A673 (cell line): ENCODE measurements at regions not wholly inside any gene's neighbourhood (a gene's known extent, or its start where the extent isn't known, plus 50 kb on each side); places are given as distances from the start of the nearest gene placed in this dataset.

Experiments
- BruUV-seq: library from RNA; stranded (reverse); fragments of 400-500 nt; replicated peaks from 2 replicates; lab custom pipeline; 2021; lab: Mats Ljungman, UMichigan
- CTCF ChIA-PET: fragments of 300-600 bp; sonication (Branson Sonifier 250); formaldehyde crosslinking; loops from one replicate; lab custom pipeline; 2022; ENCODE audit warnings: antibody characterized with exemption; lab: Charles Lee
- POLR2A ChIA-PET: fragments of 300-600 bp; sonication (Branson Sonifier 250); formaldehyde crosslinking; loops from one replicate; lab custom pipeline; 2022; ENCODE audit warnings: antibody characterized with exemption; ENCODE audit not compliant: low non-redundant PET; lab: Charles Lee
- DNase-seq: peaks from one replicate; pipeline ENCODE4 v3.0.0-alpha.2; 2015; ENCODE audit warnings: low spot score
- H3K27ac ChIP-seq: fragments of 200-600 bp; sonication (generic); 2 replicates; pipeline ENCODE4 v1.5.1; 2016; ENCODE audit warnings: mixed run types, low read depth, mild to moderate bottlenecking, mixed read lengths, antibody characterized with exemption, low read length; ENCODE audit not compliant: poor library complexity, severe bottlenecking
- H3K27me3 ChIP-seq: fragments of 200-600 bp; sonication (generic); replicated peaks from 2 replicates; pipeline ENCODE4 v1.6.1; 2017; ENCODE audit warnings: mixed run types, low read depth, mild to moderate bottlenecking, mixed read lengths, antibody characterized with exemption, low read length; ENCODE audit not compliant: insufficient read depth, poor library complexity
- H3K36me3 ChIP-seq: fragments of 200-600 bp; sonication (generic); 2 replicates; pipeline ENCODE4 v1.6.1; 2016; ENCODE audit warnings: mixed run types, mild to moderate bottlenecking, mixed read lengths, antibody characterized with exemption, low read length; ENCODE audit not compliant: insufficient read depth, poor library complexity, severe bottlenecking
- H3K4me1 ChIP-seq: fragments of 200-600 bp; sonication (generic); 2 replicates; pipeline ENCODE4 v1.6.1; 2017; ENCODE audit warnings: mixed run types, mild to moderate bottlenecking, mixed read lengths, antibody characterized with exemption, low read length; ENCODE audit not compliant: insufficient read depth, poor library complexity, severe bottlenecking
- H3K4me3 ChIP-seq: fragments of 200-600 bp; sonication (generic); 2 replicates; pipeline ENCODE4 v1.5.1; 2016; ENCODE audit warnings: low read depth, mixed run types, mild to moderate bottlenecking, mixed read lengths, low read length; ENCODE audit not compliant: poor library complexity, severe bottlenecking
- H3K9me3 ChIP-seq: fragments of 200-600 bp; sonication (generic); 2 replicates; pipeline ENCODE4 v1.6.1; 2016; ENCODE audit warnings: mixed run types, low read depth, mild to moderate bottlenecking, mixed read lengths, antibody characterized with exemption, low read length; ENCODE audit not compliant: poor library complexity, severe bottlenecking
- EZH2 ChIP-seq: fragments of 200-600 bp; sonication (generic); IDR thresholded peaks from 2 replicates; pipeline ENCODE4 v1.6.1; 2017; ENCODE audit warnings: borderline replicate concordance, low read depth, mild to moderate bottlenecking, mixed read lengths, antibody characterized with exemption, low read length; ENCODE audit not compliant: poor library complexity, severe bottlenecking
- intact Hi-C: fragments of 100-400 bp; cut with micrococcal nuclease; formaldehyde crosslinking; loops from one replicate; pipeline ENCODE4 v1.10.0; 2022; ENCODE audit not compliant: unreplicated experiment
- TF ChIP-seq, protein P1 (sequence below): fragments of 300-800, 200-600 bp; sonication (generic); conservative IDR thresholded peaks from 2 replicates; pipeline ENCODE4 v1.5.1; 2017; ENCODE audit warnings: low read depth, mild to moderate bottlenecking, antibody characterized with exemption, low read length, moderate library complexity, mixed read lengths

- Histone ChIP-seq H3K9me3 (no peaks in the 10 kb centered on the region), H3K4me3 (no peak overlapping the region), H3K27ac (no peak overlapping the region), H3K36me3 (no peaks in the 10 kb centered on the region), H3K27me3 (peaks cover 10% of the 10 kb centered on the region), H3K4me1 (peaks cover 5% of the 10 kb centered on the region)
- no peak for DNase-seq
- TF ChIP-seq EZH2 = no peak
- TF ChIP-seq, protein P1, sequence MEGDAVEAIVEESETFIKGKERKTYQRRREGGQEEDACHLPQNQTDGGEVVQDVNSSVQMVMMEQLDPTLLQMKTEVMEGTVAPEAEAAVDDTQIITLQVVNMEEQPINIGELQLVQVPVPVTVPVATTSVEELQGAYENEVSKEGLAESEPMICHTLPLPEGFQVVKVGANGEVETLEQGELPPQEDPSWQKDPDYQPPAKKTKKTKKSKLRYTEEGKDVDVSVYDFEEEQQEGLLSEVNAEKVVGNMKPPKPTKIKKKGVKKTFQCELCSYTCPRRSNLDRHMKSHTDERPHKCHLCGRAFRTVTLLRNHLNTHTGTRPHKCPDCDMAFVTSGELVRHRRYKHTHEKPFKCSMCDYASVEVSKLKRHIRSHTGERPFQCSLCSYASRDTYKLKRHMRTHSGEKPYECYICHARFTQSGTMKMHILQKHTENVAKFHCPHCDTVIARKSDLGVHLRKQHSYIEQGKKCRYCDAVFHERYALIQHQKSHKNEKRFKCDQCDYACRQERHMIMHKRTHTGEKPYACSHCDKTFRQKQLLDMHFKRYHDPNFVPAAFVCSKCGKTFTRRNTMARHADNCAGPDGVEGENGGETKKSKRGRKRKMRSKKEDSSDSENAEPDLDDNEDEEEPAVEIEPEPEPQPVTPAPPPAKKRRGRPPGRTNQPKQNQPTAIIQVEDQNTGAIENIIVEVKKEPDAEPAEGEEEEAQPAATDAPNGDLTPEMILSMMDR = no peak
- intact Hi-C loops = loop anchor here (5.0 kb wide), 2 partner anchors 356 to 421 kb away; no protein-coding TSS in a partner anchor
- POLR2A ChIA-PET = no interaction called here
- CTCF ChIA-PET = no interaction called here
- BruUV-seq = no TSS peak
Observed at GRCh38 chr10:2620827-2621521, 446.4 kb upstream of the PFKP start.

GRCh38 chr10:2619916-2620315 is 447.4 kb upstream of the PFKP start:
- BruUV-seq = no TSS peak
- Histone ChIP-seq H3K27ac (no peak overlapping the region), H3K4me3 (no peak overlapping the region), H3K27me3 (peaks cover 14% of the 10 kb centered on the region), H3K36me3 (no peaks in the 10 kb centered on the region), H3K9me3 (no peaks in the 10 kb centered on the region), H3K4me1 (peaks cover 5% of the 10 kb centered on the region)
- DNase-seq = peak; percentile 36
- TF ChIP-seq, protein P1 = no peak
- TF ChIP-seq EZH2 = no peak
- ChIA-PET POLR2A (no interaction called here), CTCF (no interaction called here)
- intact Hi-C loops = loop anchor here (5.0 kb wide), 2 partner anchors 357 to 422 kb away; no protein-coding TSS in a partner anchor

GRCh38 chr10:2619472-2619871 is 447.9 kb upstream of the PFKP start:
- peak; percentile 74 for DNase-seq
- Histone ChIP-seq H3K4me1 (peaks cover 5% of the 10 kb centered on the region), H3K27me3 (peaks cover 19% of the 10 kb centered on the region), H3K27ac (no peak overlapping the region), H3K9me3 (no peaks in the 10 kb centered on the region), H3K36me3 (no peaks in the 10 kb centered on the region), H3K4me3 (no peak overlapping the region)
- POLR2A ChIA-PET = no interaction called here
- TF ChIP-seq, protein P1 = peak; percentile 85
- no peak for TF ChIP-seq EZH2
- BruUV-seq = no TSS peak
- intact Hi-C loops = no loop called here
- CTCF ChIA-PET = interaction anchor here (0.6 kb wide), 1 partner anchor 695 kb away, joined by 4 read pairs; no protein-coding TSS in a partner anchor
